Stimulated activated CD4-positive, alpha-beta T cell treated with anti-CD3 and anti-CD28 coated beads, Interleukin-1b, Interleukin-23, amount 100 ng/mL, for 1 hour (primary cell): ENCODE measurements at regions not wholly inside any gene's neighbourhood (a gene's known extent, or its start where the extent isn't known, plus 50 kb on each side); places are given as distances from the start of the nearest gene placed in this dataset.

Source experiments
- DNase-seq, 2 donors: peaks; one replicate each; pipeline ENCODE4 v3.0.0-alpha.2; 2020; ENCODE audit warnings: low read depth in 2 of 2

DNA sequence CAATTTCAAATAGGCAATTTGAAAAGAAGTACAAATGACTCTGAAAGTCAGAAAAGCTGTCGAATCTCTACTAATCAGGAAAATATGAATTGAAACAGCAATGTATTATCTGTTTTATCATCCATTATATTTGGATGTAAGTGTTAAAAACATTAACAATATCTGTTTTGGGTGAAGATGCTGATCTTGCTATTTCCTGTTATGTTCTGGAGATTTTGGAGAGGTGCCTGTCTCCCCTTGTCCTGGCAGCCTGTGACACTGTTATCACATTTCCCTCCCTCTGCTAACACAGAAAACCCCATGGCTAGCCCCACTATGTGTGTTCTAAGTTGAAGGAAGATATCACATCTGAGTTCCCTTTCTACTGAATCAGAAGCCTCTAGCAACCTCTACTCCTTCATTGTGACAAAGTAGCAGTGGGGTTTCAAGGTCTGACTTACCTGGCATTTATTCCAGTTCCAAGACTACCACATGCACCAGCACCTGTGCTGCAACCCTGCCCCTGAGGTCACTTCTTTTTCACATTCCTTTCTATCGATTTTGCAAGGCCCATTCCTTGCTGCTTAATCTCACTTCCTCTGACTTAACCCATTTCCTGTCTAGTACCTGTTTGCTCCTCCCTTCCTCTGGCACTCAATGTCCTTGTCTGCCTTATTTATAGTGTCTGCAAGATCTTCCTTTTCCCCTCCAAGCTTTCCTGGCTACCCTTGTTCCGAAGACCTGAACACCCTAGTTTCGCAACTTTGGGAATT, 95.5 kb upstream of the COL8A1 start:
- no peak for DNase-seq

DNA sequence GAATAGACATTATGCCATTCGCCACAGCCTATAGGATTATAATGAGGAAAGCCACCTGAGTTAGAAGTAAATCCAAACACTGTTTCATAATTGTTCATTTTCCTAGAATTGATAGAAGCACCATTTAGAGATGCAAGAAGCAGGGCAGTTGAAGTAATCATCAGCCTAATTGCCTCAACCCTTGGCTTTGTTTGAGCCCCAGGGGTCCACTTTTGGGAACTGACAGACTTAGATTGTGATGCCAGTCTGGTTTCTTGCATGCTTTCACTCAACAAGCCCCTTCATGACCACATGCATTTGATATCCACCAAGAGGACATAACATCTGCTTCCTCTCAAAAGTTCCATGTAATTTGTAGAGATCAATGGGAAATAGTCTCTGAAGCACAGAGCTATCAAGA, 97.2 kb upstream of the COL8A1 start:
- no peak for DNase-seq

- DNase-seq: no peak
These were observed 101.0 kb upstream of the COL8A1 start for GRCh38 chr3:99537416-99537815.

DNA sequence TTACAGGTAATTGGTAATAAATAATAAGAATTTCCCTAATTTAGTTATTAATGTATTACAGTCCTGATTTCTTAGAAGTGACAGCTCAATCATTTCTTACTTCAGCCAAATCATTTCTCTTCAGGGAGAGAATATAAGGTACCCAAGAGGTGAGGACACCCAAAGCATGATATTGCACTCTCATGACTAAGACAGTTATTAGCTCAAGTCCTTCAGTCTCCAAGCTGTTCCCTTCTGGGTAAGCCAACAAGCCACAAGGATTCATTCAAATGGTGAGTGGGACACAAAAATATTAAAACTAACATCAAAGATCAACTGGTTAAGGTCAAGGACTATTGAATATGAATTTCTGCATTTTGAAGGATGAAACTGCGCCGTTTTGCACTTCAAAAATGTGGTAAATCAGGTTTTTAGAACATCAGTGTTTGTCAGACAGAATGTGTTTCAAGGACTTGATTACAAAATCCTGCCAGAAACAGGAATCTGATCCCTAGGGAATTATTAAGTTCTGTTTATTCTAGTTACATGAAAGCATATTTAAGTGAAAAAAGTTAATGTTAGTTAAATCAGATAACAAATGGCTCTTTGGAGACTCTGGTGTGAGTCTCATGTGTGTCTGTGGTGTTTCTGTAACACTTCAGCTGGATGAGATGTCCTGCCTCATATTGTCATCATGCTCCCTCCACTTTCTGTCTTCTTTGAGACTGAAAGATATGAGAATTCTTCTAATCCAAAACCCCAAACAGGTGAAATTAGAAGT, 101.7 kb upstream of the COL8A1 start:
- no peak for DNase-seq

DNA sequence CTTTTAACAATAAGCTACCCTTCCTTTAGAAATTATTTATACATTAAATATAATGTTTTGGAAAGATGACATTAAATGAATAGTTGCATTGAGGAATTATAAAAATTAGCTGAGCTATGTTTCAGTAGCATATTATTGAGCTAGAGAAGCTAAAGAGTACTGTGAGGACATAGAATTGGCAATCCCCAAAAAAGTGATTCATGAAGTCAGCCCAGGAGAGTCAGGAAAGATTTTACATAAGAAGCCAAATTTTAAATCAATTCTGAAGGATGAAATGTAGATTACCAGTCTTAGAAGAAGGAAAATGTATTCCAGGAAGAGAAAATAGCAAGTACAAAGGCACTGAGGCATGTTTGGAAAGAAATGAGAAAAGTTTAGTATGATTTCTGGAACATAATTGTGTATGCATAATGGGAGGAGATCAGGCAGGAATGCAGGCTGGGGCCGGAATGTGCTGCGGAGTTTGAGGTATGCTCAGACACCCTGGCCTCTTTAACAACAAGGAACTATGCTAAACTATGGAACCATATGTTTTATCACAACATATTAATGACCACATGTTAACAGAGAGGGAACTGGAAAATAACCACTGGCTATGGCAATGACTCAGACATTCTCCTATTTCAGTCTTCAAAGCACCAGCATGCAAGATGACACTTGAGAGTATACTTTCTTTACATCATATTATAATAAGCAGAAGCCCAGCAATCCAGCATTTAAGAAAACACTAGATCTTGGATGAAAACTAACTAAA, 103.3 kb upstream of the COL8A1 start:
- no peak for DNase-seq

DNA sequence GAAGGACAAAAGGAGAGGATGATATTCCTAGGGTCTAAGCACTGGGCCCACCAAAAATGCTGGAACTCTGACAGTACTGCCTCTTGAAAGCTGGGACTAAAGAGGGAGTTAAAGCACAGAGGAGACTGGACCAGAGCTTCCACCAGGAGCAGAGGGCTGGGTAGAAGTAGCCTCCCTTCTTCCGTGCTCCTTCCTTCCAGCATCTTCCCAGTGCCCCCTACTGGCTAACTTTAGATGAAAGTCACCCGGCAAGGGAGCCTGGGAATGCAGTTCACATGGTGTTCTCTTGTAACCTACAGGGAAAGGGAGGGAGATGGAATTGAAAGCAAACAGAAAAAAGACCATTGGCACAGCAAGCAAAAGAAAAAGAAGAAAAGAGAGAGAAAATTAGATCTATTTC, 106.1 kb upstream of the COL8A1 start:
- DNase-seq: no peak

DNA sequence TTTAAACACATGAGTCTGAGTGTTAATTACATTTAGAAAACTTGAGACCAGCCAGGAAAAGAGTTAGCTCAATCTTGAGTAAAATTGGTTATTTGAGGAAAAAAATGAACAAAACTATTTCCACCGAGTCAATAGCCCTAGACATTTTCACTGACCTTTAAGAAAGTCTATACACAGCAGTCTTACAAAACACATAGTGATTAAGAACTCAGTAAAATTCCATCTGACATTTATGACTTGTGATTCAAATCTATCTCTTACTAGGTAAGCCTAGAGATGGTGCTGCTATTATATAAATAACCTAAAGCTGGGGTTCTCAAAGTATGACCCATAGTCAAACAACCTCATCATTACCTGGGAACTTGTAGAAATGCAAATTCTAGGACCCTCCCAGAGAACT, 109.1 kb upstream of the COL8A1 start:
- no peak for DNase-seq

- DNase-seq: no peak
These were observed 111.5 kb upstream of the COL8A1 start for GRCh38 chr3:99526921-99527320.

- no peak for DNase-seq
These were observed 113.8 kb upstream of the COL8A1 start for GRCh38 chr3:99524559-99524958.

GRCh38 chr3:99523431-99524127, 114.8 kb upstream of the COL8A1 start:
- DNase-seq: no peak

GRCh38 chr3:99522147-99522546, 116.2 kb upstream of the COL8A1 start:
- DNase-seq: no peak

DNA sequence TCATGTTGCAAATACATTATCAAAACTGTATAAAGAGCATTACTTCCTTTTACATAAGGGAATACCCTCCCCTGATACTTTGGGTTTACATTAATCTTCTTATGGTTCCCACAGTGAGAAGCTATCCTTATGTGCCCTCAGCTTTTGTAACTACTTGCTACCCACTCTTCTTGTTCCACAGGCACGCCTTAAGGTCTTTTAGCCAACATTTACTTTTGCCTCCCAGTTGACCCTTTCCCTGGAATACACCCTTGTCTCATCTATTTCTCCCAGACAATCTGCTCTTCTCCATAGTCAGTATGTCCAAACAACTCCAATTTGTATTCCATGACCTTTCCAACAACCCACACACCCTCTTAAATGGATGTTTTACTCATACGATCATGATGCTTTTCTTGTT, 116.8 kb upstream of the COL8A1 start:
- DNase-seq: no peak

DNA sequence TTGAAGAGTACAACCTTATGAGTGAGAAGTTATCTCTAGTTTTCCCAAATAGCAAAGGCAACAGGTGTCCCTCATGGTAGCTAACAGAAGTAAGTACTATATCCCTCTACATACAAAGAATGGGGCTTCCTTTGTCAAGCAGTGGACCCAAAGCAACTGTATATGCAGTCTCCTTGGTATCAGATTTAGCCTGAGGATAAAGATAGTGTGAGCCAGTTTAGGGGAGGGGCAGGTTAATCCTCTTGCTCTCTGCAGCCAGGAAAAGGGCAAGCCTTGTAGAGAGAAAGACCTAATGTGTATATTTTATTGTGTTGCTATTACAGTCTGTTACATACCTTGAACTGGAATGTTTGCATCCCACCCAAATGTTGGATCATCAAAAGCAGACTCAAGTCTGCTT, 117.9 kb upstream of the COL8A1 start:
- no peak for DNase-seq

DNA sequence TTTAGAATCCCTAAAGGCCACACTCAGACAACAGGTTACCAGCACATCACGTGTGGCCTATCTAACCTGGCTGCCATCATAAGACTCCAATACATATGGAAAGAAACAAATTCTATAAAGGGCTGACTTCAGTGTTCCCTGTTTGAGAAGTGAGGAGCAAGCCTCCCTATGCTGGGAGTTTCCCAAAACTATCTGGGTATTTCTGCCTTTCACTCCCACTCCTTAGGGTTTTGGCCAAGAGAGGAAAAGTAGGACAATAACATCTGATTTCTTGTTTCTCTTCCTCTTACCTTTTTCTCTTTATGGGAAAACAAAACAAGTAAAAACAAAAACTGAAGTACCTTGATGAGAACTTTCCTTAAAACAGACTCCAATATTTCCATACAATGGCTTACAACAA, 121.5 kb upstream of the COL8A1 start:
- no peak for DNase-seq

DNA sequence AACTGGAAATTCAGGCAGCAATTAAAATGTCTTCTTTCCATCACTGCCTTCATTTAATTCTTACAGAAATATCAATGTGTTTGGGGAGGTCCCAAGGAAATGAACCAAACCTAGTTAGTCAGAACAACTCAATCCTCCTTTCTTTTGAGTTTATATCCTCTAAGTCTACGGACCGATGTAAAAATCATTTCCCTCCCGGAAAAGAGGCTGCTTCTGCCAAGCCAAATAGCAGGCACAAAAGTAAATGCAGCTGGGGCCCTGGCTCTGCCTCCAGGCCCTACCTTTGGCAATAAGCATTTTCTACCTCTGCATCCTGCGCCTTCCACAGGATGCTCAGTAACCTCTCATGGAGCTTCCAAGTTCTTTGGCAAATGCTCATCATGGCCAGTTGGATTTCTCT, 122.5 kb upstream of the COL8A1 start:
- no peak for DNase-seq

- DNase-seq: no peak
These were observed 129.2 kb upstream of the COL8A1 start for GRCh38 chr3:99509224-99509623.

- DNase-seq: no peak
These were observed 130.2 kb upstream of the COL8A1 start for GRCh38 chr3:99508191-99508590.

- no peak for DNase-seq
These were observed 132.6 kb upstream of the COL8A1 start for GRCh38 chr3:99505646-99506269.

DNA sequence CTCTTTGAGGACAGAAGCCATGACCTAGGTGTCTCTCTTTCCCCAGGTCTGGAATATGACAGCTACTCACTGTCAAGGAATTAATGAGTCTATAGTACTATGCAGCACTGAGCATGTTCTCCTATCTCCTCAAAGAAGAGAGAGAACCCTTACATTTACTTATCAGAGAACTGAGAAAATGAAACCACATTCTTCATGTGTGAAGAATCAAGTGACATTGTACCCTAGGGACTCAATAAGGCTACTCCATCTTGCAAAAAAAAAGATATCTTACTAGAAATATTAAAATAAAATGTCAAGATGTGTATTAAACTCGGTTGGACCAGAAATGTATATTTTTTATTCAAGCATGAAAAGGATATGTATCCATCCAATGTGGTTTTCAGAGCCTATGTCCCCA, 133.2 kb upstream of the COL8A1 start:
- DNase-seq: no peak

DNA sequence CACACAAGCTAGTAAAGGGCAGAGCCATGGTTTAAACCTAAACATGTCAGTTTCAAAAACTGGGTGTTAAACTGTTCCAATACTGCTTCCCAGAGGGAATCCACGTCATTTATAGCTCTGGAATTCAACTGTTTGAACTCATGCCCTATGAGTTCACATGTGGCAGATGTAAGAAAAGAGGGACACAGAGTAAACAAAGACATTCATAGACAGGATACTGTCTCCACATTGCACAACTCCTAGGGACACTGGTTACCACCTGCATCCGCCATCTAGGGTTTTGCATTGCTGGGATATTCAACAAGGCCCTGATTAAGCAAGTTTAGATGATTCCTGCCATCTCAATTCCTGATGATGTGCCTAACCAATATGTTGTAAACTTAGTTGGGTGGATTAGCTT, 134.1 kb upstream of the COL8A1 start:
- DNase-seq: no peak

DNA sequence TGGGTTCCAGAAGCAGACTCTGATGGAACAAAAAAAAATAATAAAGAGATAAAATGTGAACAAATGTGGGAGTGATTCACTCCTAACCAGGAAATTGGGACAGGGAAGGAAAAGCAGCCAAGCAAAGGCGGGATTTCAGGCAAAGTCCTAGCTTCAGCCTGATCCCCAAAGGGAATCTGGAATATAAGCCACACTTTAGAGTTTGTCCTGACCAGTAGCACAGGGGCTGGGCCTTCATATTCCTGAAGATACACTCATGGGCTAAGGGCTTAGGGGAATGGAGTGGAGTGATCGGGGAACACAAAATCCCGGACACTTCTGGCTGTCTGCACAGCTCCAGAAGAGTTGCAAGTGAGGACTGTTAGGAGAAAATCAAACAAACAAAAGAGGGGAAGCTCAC, 135.0 kb upstream of the COL8A1 start:
- DNase-seq: no peak

DNA sequence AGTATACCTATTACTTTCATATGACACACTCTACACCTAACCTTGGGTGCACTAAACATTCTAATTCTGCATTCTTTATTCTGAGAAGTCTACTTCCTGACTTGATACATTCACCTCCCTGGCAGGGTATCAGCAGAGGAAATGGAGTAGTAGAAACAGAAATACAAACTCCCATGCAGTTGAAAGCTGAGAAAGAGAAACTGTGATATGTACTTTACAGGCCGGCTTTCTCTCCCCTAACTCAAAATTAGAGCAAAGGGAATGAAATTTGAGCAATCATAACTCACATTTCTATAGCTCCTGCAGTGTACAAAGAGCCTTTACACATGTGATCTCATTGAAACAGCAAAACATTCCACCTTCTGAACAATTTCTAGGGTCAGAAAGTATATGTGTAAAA, 135.5 kb upstream of the COL8A1 start:
- DNase-seq: no peak
